ENCODE measurements at regions not wholly inside any gene's neighbourhood (a gene's known extent, or its start where the extent isn't known, plus 50 kb on each side); places are given as distances from the start of the nearest gene placed in this dataset.

GRCh38 chr12:66032739-66033138 is 97.8 kb downstream of the LLPH start:
- no peak for TF ChIP-seq CTCF (IDR thresholded peaks at IDR 0.05; ENCODE audit: unreplicated experiment in 3 of 3)
- Mint-ChIP-seq H3K4me3 (no peak overlapping the region), H3K4me1 (peaks cover 33% of the 10 kb centered on the region), H3K9me3 (no peaks in the 10 kb centered on the region), H3K36me3 (ENCODE audit: low read depth) (no peaks in the 10 kb centered on the region), H3K27ac (no peak overlapping the region), H3K27me3 (ENCODE audit: low read depth) (peaks cover 4% of the 10 kb centered on the region)

DNA sequence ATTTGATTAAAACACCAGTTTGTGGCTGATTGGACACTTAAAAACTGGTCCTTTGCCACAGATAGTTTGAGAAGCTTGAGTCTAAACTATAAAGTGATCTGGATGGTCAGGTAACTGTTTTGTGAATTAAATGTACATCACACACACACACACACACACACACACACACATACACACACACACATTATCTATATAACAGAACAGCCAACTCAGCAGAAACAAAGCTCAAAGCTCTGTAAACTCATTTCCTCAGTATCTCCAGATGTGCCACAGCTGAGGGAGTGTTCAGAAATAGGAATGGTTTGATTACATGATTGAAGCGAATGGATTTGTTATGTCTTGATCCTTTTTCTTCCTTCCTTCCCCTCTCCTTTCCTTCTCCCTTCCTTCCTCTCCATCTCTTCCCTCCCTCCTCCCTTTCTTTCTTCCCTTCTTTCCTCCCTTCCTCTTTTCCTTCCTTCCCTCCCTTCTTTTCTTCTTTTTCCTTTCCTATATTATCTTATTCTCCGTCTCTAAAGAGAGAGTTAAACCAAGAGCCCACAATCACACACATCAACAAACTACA is 100.3 kb downstream of the LLPH start:
- TF ChIP-seq CTCF (IDR thresholded peaks at IDR 0.05; ENCODE audit: unreplicated experiment in 3 of 3): no peak
- no peaks in the 10 kb centered on the region for H3K27me3 Mint-ChIP-seq (ENCODE audit: low read depth)
- no peak overlapping the region for H3K4me3 Mint-ChIP-seq

DNA sequence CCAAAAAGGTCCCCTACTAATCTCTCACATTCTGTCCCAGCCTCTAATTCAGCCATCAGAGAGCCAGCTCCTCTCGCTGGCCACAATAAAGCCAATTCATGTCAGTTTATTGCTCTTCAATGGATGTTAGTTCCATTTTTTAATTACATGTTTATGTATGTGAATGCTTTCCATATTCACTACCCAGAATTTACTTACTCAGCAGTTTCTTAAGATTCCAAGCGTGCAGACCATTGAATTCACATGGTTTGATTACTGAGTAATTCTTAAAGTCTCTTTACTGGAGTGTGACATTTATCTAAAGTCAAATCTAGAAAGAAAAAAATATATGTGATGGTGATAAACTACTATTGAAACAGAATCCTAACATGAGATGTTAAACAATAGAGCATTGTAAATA is 102.2 kb downstream of the LLPH start:
- H3K4me1 Mint-ChIP-seq: peaks cover 27% of the 10 kb centered on the region
- H3K27me3 Mint-ChIP-seq (ENCODE audit: low read depth): no peaks in the 10 kb centered on the region
- no peak for TF ChIP-seq CTCF (IDR thresholded peaks at IDR 0.05; ENCODE audit: unreplicated experiment in 3 of 3)
- H3K4me3 Mint-ChIP-seq: no peak overlapping the region
- H3K36me3 Mint-ChIP-seq (ENCODE audit: low read depth): no peaks in the 10 kb centered on the region
- H3K9me3 Mint-ChIP-seq: no peaks in the 10 kb centered on the region
- peak overlapping the region in 1 of 3 experiments; percentile 14 for H3K27ac Mint-ChIP-seq

More for the DNA sequence above, 100.3 kb downstream of the LLPH start:
- Mint-ChIP-seq H3K4me1 (peaks cover 31% of the 10 kb centered on the region), H3K27ac (peak overlapping the region in 2 of 3 experiments; percentile 16 to 19), H3K36me3 (ENCODE audit: low read depth) (no peaks in the 10 kb centered on the region), H3K9me3 (no peaks in the 10 kb centered on the region)

DNA sequence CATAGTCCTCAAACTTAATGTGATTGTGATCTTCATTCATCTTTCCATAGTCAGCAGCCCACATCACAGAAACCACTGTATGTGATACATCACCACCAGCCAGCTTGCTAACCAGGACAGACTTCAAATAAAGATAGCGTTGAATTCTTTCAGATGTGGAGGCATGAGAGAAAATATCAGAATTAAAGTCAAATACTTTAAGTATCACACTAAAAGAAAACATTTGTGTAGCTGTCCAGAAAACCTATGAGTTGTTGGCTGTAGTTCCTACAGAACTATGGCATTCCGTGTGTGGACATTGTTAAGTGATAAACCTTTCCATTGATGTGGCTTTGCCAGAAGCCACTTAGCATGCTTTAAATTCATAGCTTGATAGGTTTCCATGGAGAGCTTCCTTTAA is 105.1 kb downstream of the LLPH start:
- Mint-ChIP-seq H3K9me3 (no peaks in the 10 kb centered on the region), H3K27me3 (ENCODE audit: low read depth) (peaks cover 6% of the 10 kb centered on the region), H3K36me3 (ENCODE audit: low read depth) (no peaks in the 10 kb centered on the region), H3K4me3 (no peak overlapping the region), H3K27ac (peak overlapping the region in 1 of 3 experiments; percentile 43), H3K4me1 (peaks cover 4% of the 10 kb centered on the region)
- TF ChIP-seq CTCF (IDR thresholded peaks at IDR 0.05; ENCODE audit: unreplicated experiment in 3 of 3): no peak

DNA sequence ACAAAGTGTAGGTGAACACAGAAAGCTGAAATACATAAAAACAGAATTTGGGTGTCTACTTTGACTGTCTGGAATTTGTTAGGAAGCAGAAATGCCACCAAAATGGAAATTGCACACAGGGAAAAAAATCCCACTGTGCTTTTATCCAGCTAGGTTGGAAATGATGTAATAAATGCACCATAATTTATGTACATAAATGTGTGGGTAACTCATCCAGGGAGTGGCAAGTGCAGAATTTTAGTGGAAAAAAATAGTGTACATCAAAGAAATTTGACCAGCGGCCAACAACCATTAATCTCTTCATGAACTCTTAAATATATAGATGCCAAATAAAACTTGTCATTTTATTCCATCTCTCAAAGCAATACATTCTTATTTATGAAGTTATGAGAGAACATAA is 105.6 kb downstream of the LLPH start:
- no peak for TF ChIP-seq CTCF (IDR thresholded peaks at IDR 0.05; ENCODE audit: unreplicated experiment in 3 of 3)
- H3K4me1 Mint-ChIP-seq: peaks cover 4% of the 10 kb centered on the region
- H3K27me3 Mint-ChIP-seq (ENCODE audit: low read depth): peaks cover 6% of the 10 kb centered on the region
- no peak overlapping the region for H3K4me3 Mint-ChIP-seq
- H3K36me3 Mint-ChIP-seq (ENCODE audit: low read depth): no peaks in the 10 kb centered on the region
- no peaks in the 10 kb centered on the region for H3K9me3 Mint-ChIP-seq
- H3K27ac Mint-ChIP-seq: peak overlapping the region in 1 of 3 experiments; percentile 43

GRCh38 chr12:66020481-66020880 is 110.1 kb downstream of the LLPH start:
- no peak for TF ChIP-seq CTCF (IDR thresholded peaks at IDR 0.05; ENCODE audit: unreplicated experiment in 3 of 3)
- Mint-ChIP-seq H3K36me3 (ENCODE audit: low read depth) (no peaks in the 10 kb centered on the region), H3K27me3 (ENCODE audit: low read depth) (peaks cover 6% of the 10 kb centered on the region), H3K4me3 (no peak overlapping the region), H3K9me3 (no peaks in the 10 kb centered on the region), H3K27ac (no peak overlapping the region), H3K4me1 (no peaks in the 10 kb centered on the region)

Data from nephron (organoid).